Stimulated activated CD4-positive, alpha-beta T cell treated with anti-CD3 and anti-CD28 coated beads, Interleukin-2, amount 100 ng/mL, for 24 hours (primary cell): ENCODE measurements at regions not wholly inside any gene's neighbourhood (a gene's known extent, or its start where the extent isn't known, plus 50 kb on each side); places are given as distances from the start of the nearest gene placed in this dataset.
"Not testable (repeated sequence)": the region's sequence is repeated elsewhere in the genome, so short reads cannot be mapped to it uniquely, and the experiment has no call there.

Source experiments
- DNase-seq, 2 donors: peaks; one replicate each; pipeline ENCODE4 v3.0.0-alpha.2; 2020

DNA sequence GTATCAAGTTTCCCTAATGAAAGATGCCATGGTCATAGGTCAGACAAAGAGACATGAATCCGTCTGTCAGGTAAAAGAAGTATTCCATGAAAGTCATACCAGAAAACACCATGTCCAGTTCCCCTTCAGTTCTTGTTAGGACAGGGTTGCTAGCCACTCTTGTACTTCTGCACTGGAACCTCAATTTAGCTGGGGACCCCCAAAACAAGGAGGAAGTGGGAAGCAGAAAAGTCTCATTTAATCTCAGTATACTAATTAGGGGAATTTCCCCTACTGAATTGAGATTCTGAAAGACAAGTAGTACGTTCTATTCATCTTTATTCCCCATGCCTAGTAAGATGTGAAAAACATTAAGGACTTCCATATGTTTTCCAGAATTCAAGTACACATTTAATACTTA, 1289.9 kb upstream of the B3GALT2 start:
- no peak for DNase-seq

DNA sequence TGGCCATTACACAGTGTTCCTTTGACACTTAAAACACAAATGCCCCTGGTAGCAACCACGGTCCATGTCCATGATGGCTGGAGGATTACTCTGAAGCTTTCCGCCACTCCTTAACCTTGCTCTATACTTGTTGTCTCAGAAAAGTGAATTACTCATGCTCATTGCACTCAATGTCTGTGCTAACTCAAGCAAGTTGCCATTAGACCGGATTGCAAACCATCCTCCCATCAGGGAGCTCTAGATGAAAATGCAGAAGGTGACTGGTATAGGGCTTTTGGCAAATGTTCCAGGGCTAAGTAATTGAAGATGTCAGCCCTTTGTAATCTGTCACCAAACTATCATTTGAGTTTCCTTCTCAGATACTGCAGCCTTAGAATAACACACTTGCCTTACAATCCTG, 1288.3 kb upstream of the B3GALT2 start:
- no peak for DNase-seq

DNA sequence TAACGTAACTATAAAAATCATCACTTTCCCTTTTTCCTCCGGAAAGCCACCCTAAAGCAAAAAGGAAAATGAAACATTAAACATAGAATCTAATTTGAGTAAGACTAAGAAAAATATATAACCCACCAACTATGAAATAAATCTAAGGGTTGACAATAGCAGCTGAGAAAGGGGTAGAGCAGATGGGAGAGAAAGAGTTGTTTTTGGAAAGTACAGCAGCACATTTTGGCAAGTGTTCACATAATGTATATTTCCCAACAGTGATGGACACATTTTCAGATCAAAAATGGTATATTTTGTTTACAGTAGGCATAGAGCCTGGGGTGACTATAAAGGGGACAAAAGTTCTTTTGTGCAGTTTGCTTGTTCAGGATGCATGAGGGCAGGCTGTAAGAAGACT, 1287.4 kb upstream of the B3GALT2 start:
- no peak for DNase-seq

DNA sequence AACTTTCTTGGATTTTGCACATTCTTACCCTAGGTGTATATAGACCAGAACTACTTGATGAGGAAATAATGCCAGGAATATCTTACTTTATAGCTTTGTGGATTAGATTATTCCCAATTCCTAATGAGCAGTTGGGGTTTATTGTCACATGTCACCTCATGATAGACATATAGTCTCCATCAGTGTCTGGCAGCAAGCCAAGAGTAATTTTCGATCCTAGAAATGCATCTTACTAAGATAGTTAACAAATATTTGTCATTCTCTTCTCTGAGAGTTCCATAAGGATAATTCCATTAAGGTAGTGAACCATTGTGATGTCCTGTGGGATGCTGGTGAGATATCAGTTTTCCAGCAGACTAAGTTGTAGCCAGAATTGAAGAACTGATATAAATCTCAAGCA, 1282.9 kb upstream of the B3GALT2 start:
- no peak for DNase-seq

DNA sequence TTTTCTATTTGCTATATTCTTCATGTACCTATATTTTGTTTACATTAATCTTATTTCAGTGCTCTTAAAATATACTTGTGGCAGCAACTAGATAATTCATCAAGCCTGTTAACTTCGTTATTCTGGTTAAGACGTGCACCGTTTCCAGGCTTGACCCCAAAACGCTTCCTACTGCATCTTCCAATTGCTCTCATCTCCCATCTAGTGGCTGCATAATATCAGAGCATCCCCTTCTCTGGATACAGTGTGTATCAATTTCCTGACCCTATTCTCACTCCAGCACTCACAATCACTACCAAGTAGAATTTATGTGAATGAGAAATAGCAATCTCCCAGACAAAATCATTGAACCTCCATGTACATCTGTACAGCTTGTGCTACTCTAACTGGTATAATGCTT, 1280.3 kb upstream of the B3GALT2 start:
- no peak for DNase-seq

DNA sequence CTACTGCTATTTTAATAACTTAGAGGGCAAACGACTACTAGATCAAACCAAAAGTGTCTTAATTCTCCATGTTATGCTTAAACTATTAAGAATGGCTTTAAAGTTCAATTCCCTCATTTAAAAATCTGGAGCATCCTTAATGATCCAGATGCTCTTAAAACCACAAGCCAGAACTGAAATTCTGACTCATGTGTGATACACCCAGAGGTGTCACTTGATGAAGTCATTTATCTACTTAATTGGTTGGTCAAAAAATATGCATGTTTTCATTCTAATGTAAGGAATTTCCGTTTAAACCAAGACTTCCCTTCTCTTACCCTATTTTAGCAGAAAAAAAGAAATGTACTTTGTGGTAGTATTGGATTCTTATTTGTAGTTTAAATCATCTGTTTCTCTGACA, 1261.2 kb upstream of the B3GALT2 start:
- no peak for DNase-seq

DNA sequence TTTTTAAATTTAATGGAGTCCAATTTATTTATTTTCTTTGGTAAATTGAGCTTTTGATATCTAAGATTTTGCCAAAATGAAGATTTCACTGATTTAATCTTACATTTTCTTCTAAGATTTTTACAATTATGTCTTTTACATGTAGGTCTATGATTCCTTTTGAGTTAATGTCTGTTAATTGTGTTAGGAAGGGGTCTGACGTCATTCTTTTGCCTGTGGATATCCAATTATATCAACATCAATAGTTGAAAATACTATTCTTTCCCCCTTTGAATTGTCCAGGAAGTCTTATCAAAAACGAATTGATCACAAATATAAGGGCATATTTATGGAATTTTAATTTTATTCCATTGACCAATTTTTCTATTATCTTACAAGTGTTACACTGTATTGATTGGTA, 1258.8 kb upstream of the B3GALT2 start:
- no peak for DNase-seq

DNA sequence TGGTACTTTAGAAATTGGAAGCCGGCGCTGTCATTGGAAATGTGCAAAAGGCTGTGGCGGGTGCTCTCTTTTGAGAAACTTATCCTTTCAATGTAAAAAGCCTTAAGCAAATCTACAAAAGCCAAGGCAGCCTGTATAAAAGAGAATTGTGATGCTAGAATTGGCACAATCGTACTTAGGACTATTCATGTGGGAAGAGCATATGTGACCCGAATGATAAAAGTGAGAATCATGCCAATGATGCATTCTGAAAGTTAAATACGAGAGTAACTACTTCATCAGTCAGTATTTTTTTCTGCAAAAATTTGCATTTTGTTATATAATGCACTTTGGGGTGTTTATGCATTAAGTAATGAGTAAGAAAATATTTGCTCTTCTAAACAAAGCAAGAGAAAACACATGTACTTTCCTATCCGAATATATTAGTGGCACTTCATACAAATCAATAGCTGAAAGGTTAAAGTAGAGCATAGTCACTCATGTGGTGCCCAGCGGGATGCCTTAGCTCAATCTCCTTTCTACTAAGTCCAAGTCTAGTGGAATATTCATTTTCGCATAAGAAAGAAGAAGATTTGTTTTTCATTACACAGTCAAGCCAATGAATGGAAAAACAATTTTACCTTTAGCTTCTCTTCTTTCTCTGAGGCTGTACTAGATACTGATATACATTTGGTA, 1256.6 kb upstream of the B3GALT2 start:
- no peak for DNase-seq

DNA sequence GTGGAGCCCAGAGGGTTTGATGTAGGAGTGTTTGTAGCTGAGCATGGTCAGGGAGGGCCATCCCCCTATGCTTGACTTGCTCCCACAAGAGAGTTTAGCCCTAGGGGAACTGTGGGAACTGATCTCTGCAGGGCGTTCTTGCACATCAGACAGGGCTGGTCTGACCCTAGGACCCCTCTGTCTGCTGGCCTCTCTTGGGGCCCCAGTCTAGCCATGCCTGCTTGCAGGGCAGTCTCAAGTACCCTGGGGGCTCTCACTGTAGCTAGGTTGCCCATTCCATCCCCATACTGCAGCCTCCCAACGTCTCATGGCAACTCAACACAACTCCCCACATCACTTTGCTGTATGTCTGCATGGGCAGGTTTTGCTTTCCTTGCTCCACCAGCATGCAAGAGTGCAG, 1250.7 kb upstream of the B3GALT2 start:
- DNase-seq = no peak

DNA sequence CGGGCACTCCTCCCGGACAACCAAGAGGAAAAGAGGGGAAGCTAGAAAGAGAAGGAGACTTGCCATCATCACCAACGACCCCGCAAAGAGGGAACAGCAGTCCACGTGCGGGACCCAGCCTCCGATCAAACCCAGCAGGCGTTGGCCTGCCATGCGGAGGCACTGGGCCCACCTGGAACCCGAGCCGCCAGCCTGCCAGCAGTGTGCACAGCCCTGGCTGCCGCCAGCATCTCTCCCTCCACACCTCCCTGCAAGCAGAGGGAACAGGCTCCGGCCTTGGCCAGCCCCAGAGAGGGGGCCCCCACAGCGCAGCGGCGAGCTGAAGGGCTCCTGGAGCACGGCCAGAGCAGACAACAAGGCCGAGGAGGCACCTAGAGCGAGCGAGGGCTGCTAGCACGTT, 1244.7 kb upstream of the B3GALT2 start:
- no peak for DNase-seq

DNA sequence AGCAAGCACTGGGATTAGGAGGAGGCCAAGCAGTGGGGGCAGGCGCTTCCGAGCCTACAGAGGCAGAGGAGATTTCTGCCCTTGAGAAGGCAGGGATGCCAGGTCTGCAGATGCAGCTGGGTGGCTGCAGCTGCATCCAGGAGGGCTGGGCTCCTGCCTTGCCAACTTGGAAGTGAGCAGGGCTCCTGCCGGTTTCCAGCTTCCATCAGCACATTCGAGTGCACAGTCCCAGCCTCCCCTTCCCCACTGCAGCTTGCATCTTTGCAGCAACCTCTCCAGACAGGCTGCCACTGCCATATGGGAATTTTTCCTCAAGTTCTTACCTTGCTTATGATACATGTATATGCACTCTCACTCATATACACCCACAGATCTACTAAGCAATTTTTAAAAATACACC, 1234.3 kb upstream of the B3GALT2 start:
- DNase-seq = no peak

DNA sequence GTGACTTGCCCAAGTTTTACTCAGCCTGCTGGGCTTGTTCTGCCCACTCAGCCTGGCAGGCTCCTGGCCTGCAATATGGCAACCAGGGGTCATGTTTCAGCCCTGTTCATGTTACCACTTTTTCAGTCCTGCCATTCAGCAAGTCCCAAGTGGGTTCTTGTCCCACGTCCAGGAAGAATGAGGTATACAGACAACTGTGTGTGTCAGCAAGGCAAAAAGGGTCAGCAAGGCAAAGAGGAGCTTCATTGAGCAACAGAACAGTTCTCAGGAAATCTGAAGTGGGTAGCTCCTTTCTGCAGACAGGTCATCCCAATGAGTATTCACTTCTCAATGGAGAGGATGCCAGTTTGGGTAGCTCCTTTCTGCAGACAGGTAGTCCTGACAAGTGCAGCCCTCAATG, 1233.3 kb upstream of the B3GALT2 start:
- no peak for DNase-seq

DNA sequence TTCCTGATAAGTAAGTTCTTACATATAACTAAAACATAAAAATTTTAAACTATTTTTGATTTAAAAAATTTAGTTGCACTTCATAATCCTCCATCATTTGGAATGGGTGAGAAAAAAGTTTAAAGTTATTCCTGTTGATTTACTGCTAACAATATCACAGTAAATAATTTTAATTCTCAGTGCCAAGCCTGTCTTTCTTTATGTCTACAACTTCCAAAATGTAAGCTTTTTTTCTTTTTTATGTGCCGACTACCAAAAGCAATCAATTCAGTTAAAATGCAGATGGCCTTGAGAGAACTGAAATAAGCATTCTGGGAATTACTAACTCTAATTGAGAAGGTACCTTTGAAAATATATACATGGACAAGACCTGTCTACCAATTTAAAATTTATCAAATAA, 1224.3 kb upstream of the B3GALT2 start:
- no peak for DNase-seq

DNA sequence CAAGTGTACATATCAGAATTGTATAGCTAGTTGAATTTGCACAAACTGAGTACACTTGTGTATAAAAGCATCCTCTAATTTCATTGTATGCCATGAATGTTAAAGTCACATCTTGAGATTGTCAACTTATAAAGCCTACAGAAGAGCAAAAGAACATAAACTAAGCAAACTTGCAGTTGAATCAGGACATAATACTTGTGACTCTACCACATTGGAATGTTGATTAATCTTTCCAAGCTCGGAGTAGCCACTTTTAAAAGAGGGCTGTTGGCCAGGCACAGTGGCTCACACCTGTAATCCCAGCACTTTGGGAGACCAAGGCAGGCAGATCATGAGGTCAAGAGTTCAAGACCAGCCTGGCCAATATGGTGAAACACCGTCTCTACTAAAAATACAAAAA, 1220.8 kb upstream of the B3GALT2 start:
- not testable (repeated sequence) for DNase-seq

DNA sequence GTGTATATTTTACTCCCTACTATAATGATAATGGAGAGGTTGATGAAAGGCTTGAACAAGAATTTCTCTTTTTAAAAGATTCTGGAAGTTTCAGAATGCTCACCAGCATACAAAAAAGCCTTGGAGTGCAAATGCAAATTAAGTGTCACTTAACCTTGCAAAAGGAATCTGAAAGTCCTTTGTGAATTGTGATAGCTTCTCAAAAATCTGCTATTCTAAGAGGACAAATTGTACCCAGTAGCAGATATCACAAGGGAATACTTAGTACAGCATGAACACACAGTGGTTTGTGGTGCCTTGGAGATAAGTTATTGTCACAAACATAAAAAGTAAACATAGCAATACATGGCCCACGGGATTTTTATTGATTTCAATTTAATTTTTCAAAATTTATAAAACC, 1208.3 kb upstream of the B3GALT2 start:
- no peak for DNase-seq

DNA sequence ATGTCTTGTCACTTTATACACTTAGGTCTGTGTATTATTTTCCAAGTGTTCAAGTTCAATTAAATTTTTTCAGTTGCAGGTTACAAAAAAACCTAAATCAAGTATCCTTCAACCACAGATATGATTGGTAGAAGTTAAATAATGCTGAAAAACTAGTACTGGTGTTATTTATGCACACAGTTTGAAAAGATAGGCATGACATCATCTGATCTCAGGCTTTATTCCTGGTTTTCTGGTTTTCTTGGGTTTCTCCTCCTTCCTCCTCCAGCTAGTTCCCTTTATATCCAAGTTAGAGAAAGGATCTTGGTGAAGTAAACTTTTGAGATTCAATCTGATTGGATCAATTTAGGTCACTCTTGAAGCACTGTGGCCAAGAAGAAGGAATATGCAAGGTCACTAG, 1201.1 kb upstream of the B3GALT2 start:
- DNase-seq = no peak

DNA sequence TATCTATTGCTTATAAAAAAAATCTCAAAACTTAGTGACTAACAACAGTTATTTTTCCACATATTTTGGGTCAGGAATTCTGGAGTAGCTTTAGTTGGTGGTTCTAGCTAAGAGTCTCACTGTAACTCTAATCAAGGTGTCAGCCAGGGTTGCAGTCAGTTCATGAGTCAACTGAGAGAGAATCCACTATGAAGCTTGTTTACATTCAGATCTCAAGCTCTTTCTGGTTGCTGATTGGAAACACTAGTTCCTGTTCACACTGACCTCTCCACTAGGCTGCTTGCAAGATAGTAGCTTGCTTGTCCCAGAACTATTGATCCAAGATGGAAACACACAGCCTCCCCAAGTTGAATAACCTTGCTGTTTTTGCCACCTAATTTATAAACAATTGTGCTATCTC, 1192.1 kb upstream of the B3GALT2 start:
- DNase-seq = no peak

DNA sequence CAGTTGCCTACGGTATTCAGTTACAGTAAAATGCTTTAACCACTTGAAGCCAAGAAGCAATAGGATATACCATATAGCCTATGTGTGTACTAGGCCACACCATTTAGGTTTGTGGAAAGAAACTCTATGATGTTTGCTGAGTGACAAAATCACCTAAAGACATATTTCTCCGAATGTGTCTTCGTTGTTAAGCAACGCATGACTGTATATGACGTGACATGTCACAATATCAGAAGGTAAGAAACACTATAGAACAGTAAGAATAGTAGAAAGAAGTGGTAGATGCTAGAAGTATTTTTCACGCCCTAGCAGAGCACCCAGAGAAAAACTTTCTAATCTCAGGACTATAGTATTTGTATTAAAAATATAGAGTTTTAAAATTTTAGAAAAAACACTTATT, 1188.2 kb upstream of the B3GALT2 start:
- no peak for DNase-seq

DNA sequence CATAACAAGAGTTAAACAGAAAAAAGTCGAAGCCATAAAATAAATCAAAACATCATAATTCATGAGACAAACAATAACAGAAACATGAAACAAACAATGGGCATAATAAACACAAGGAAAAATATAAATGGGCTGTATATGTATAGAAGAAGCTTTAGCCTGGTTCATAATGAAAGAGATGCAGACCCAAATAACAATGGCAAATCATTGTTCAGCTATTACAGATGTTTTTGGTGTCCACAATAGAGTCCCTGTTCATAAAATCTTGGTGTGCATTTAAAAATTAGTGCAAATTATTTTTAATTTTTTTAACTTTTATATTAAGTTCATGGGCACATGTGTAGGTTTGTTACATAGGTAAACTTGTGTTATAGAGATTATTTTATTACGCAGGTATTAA, 1185.9 kb upstream of the B3GALT2 start:
- no peak for DNase-seq

DNA sequence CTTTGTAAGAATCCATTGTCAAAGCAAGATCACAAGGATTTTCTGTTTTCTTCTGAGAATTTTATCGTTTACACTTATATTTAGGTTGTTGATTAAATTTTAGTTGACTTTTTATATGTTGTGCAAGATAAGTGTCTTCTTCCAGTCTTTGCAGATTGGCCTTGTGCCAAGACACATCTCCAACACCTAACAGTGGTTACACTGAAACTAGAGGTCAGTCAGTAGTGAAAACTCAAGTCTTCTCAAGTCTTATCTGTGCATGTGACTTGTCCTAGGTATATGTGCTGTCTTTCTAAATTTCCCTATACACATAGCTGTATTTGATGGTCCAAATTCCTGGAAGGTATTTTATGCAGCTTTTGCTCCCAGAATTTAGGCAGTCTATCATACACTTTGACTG, 1183.2 kb upstream of the B3GALT2 start:
- DNase-seq = no peak

DNA sequence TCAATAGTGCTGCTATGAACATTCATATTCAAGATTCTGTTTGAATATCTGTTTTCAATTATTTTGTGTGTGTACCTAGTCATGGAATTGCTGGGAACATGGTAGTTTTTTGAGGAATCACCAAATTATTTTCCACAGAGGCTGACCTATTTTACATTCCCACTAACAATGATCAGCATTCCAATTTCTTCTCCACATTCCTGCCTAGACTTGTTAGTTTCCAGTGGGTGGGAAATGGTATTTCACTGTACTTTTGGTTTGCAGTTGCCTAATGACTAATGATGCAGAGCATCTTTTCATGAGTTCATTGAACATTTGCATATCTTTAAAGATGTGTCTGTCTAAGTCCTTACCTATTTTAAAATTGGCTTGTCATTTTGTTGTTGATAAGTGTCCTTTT, 1182.6 kb upstream of the B3GALT2 start:
- DNase-seq = no peak

DNA sequence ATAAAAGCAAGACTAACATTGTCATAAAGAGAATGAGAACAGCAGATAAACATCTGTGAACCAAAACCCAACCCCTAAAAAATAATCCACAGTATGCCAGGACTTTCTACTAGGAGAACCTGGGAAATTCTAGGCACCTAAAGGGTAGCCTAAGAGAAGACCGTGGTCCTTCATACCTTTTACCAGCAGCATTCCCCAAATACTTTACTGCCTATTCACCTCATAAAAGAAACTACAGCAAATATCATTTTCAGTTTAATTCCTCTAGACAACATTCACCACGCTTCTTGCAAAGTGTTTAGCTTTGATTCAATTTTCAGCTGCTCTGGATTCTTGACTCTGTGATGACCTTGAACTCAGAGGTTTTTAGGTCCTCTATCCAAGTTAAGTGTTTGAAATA, 1180.7 kb upstream of the B3GALT2 start:
- DNase-seq = no peak

DNA sequence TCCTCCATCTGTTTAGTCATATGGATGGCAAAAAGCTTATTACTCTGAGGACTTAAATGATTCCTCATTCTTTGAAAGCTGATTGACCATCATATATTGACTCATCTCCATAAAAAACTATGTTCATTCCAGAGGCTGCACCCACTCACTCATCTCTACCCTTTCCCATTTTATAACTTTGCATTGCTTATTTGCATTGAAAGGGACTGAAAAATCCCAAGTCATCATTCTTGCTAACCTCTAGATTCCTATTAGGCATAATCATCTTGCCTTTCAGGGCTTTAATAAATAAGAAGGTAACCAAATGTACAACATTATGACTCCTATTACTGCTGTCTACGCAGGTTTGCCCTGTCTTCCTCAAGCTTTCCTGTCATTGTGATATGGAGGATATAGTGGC, 1180.3 kb upstream of the B3GALT2 start:
- DNase-seq = no peak

DNA sequence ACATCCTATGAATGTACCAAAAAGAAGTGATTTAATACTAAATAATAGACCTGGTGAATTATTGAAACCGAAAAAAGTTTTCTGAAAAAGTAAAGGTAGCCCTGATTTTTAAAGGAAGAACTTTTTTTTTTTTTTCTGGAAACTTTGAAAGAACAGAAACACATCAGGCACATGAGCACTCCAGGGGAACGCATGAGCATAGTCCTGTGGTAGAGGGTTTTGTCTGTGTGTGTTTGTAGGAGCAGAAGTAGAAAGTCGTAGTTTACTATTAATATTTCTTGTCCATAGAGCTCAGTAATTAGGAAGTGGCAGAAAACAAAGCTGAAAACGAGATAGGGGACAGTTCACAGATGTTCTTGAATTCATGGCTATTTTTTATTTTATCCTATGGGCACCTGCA, 1175.9 kb upstream of the B3GALT2 start:
- no peak for DNase-seq

DNA sequence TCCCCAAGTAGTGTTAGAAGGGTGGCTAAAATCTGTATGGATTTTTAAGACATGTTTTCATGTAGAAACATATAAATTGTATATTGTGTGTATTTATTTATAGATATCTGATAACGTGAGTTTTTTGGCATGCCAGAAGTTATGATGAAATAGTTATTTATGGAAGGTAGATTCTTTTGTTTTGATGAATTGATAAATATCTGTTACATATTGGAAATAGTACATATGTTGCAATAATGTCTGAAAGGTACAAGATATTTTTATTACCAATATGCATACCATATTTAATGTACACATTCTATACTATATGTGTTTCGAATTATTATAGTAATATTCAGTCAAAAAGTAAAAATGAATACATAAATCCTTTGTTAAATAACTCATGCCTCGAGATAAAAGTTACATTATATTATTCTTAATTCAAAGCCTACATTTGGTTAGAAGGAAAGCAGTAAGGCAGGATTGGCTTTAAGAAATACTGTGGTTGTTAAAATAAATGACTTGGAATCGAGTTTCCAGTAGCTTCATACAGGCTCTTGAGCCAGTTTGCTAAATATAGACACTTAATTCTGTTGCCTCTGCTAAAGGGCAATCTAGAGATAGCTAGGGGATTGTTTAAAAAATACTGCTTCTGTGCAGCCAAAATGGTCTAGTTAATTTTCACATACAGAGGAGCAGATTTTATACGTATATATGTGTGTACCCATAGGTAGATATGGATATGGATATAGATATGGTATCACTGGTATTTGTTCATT, 1175.1 kb upstream of the B3GALT2 start:
- no peak for DNase-seq
